Fibroblast of lung (primary cell): ENCODE measurements at regions not wholly inside any gene's neighbourhood (a gene's known extent, or its start where the extent isn't known, plus 50 kb on each side); places are given as distances from the start of the nearest gene placed in this dataset.

Experiments used
- DNase-seq, 2 donors: peaks; one replicate each; pipeline versions ENCODE4 v3.0.0 to v3.0.0-alpha.2; 2010; ENCODE audit warnings: low read depth in 2 of 2
- H2AFZ ChIP-seq: 2 replicates; pipeline ENCODE4 v1.5.1; 2012; ENCODE audit warnings: low read length, control low read depth, inconsistent platforms
- H3K27ac ChIP-seq: 2 replicates; pipeline ENCODE4 v1.5.1; 2011; ENCODE audit warnings: low read length, control low read depth; ENCODE audit not compliant: insufficient read depth
- H3K27me3 ChIP-seq: 2 replicates; pipeline ENCODE4 v1.5.1; 2011; ENCODE audit warnings: mild to moderate bottlenecking, low read length; ENCODE audit not compliant: control insufficient read depth, insufficient read depth
- H3K36me3 ChIP-seq: 2 replicates; pipeline ENCODE4 v1.5.1; 2011; ENCODE audit warnings: low read length; ENCODE audit not compliant: control insufficient read depth, insufficient read depth
- H3K4me1 ChIP-seq: 2 replicates; pipeline ENCODE4 v1.5.1; 2011; ENCODE audit warnings: low read length; ENCODE audit not compliant: control insufficient read depth, insufficient read depth; ENCODE audit errors: extremely low read depth
- H3K4me2 ChIP-seq: 2 replicates; pipeline ENCODE4 v1.5.1; 2011; ENCODE audit warnings: low read length, control low read depth; ENCODE audit not compliant: insufficient read depth; ENCODE audit errors: extremely low read depth
- H3K4me3 ChIP-seq, 4 experiments: fragments of 200-600 bp in 1 of 4; sonication (generic) in 1 of 4; replicated peaks in 1 of 4; 2 replicates each; pipeline ENCODE4 v1.5.1; 2011 to 2016; ENCODE audit warnings: low read length in 4 of 4, low read depth in 3 of 4, mild to moderate bottlenecking in 3 of 4, control low read depth in 2 of 4, inconsistent platforms in 1 of 4, mixed read lengths in 1 of 4; ENCODE audit not compliant: insufficient read depth in 1 of 4; ENCODE audit errors: control extremely low read depth in 1 of 4
- H3K79me2 ChIP-seq: 2 replicates; pipeline ENCODE4 v1.5.1; 2012; ENCODE audit warnings: mild to moderate bottlenecking, low read length, inconsistent platforms; ENCODE audit not compliant: control insufficient read depth, insufficient read depth
- H3K9ac ChIP-seq: 2 replicates; pipeline ENCODE4 v1.5.1; 2011; ENCODE audit warnings: mild to moderate bottlenecking, low read length, control low read depth; ENCODE audit not compliant: insufficient read depth
- H3K9me3 ChIP-seq: 2 replicates; pipeline ENCODE4 v1.5.1; 2012; ENCODE audit warnings: low read depth, low read length; ENCODE audit not compliant: control insufficient read depth, insufficient read depth
- H4K20me1 ChIP-seq: 2 replicates; pipeline ENCODE4 v1.5.1; 2011; ENCODE audit warnings: low read length; ENCODE audit not compliant: control insufficient read depth, insufficient read depth; ENCODE audit errors: extremely low read depth
- CTCF ChIP-seq, 2 donors: IDR thresholded peaks in 1 of 2; conservative IDR thresholded peaks in 1 of 2; 1 replicate in 1 of 2; 2 replicates in 1 of 2; pipeline ENCODE4 v1.5.1; 2011 to 2012; ENCODE audit warnings: low read length in 2 of 2, control low read depth in 1 of 2, inconsistent platforms in 1 of 2, low read depth in 1 of 2, mild to moderate bottlenecking in 1 of 2
- EZH2 ChIP-seq: IDR thresholded peaks from 2 replicates; pipeline ENCODE4 v1.5.1; 2012; ENCODE audit warnings: low read length, control low read depth, mild to moderate bottlenecking; ENCODE audit errors: missing control alignments

GRCh38 chr20:40743141-40743775 is 54.2 kb upstream of the MAFB start:
- no peak for DNase-seq
- TF ChIP-seq EZH2 (no peak), CTCF (conservative IDR thresholded peaks at IDR 0.05 in 1 of 2, IDR thresholded peaks at IDR 0.05 in 1 of 2; ENCODE audit: low read depth in 1 of 2, low read length in 2 of 2) (no peak)

GRCh38 chr20:40744072-40744817 is 55.2 kb upstream of the MAFB start:
- no peak overlapping the region for H2AFZ ChIP-seq
- no peak overlapping the region for H3K4me3 ChIP-seq
- H3K79me2 ChIP-seq, result no peaks in the 10 kb centered on the region
- no peaks in the 10 kb centered on the region for H3K4me1 ChIP-seq
- H3K27me3 ChIP-seq, result no peaks in the 10 kb centered on the region
- H4K20me1 ChIP-seq, result no peaks in the 10 kb centered on the region
- no peak for DNase-seq
- H3K27ac ChIP-seq, result no peak overlapping the region
- no peaks in the 10 kb centered on the region for H3K36me3 ChIP-seq
- no peaks in the 10 kb centered on the region for H3K9me3 ChIP-seq
- no peak overlapping the region for H3K9ac ChIP-seq
- TF ChIP-seq CTCF (conservative IDR thresholded peaks at IDR 0.05 in 1 of 2, IDR thresholded peaks at IDR 0.05 in 1 of 2; ENCODE audit: low read depth in 1 of 2, low read length in 2 of 2) (no peak), EZH2 (no peak)
- no peak overlapping the region for H3K4me2 ChIP-seq

More at GRCh38 chr20:40743141-40743775, 54.2 kb upstream of the MAFB start:
- no peaks in the 10 kb centered on the region for H3K36me3 ChIP-seq
- H3K9me3 ChIP-seq, result no peaks in the 10 kb centered on the region
- no peaks in the 10 kb centered on the region for H3K4me1 ChIP-seq
- no peak overlapping the region for H3K9ac ChIP-seq
- no peaks in the 10 kb centered on the region for H3K27me3 ChIP-seq
- no peaks in the 10 kb centered on the region for H4K20me1 ChIP-seq
- H2AFZ ChIP-seq, result no peak overlapping the region
- no peak overlapping the region for H3K27ac ChIP-seq
- H3K4me2 ChIP-seq, result no peak overlapping the region
- H3K4me3 ChIP-seq, result no peak overlapping the region
- no peaks in the 10 kb centered on the region for H3K79me2 ChIP-seq

- H3K4me3 ChIP-seq, result no peak overlapping the region
- no peaks in the 10 kb centered on the region for H3K9me3 ChIP-seq
- H4K20me1 ChIP-seq, result no peaks in the 10 kb centered on the region
- H3K79me2 ChIP-seq, result no peaks in the 10 kb centered on the region
- no peak for TF ChIP-seq EZH2
- H3K9ac ChIP-seq, result no peak overlapping the region
- no peak for DNase-seq
- no peaks in the 10 kb centered on the region for H3K36me3 ChIP-seq
- no peak overlapping the region for H2AFZ ChIP-seq
- H3K27ac ChIP-seq, result no peak overlapping the region
- no peaks in the 10 kb centered on the region for H3K27me3 ChIP-seq
- H3K4me2 ChIP-seq, result no peak overlapping the region
- no peaks in the 10 kb centered on the region for H3K4me1 ChIP-seq
Measured at GRCh38 chr20:40744818-40745175, 55.8 kb upstream of the MAFB start.
